B cell (primary cell): ENCODE measurements at regions not wholly inside any gene's neighbourhood (a gene's known extent, or its start where the extent isn't known, plus 50 kb on each side); places are given as distances from the start of the nearest gene placed in this dataset.

Experiments
- ATAC-seq: fragments of 200-7000 bp; cut with Tn5 transposase; one replicate; pipeline ENCODE4 v1.10.0; 2021; ENCODE audit warnings: low read depth, mild to moderate bottlenecking, moderate number of reproducible peaks, moderate library complexity
- CTCF ChIA-PET: fragments of 350-600 bp; sonication (Branson Sonifier 250); formaldehyde crosslinking; loops from one replicate; lab custom pipeline; 2021; ENCODE audit warnings: antibody characterized with exemption, inconsistent platforms; lab: Charles Lee
- POLR2A ChIA-PET: fragments of 350-600 bp; sonication (Branson Sonifier 250); formaldehyde crosslinking; loops from one replicate; lab custom pipeline; 2021; ENCODE audit warnings: antibody characterized with exemption; lab: Charles Lee
- DNase-seq: peaks from one replicate; pipeline ENCODE4 v3.0.0; 2013
- H2AFZ ChIP-seq: 2 replicates; pipeline ENCODE4 v1.6.1; 2012; ENCODE audit warnings: mild to moderate bottlenecking, low read depth, low read length; ENCODE audit not compliant: insufficient read depth, poor library complexity, severe bottlenecking
- H3K27ac ChIP-seq, 2 donors: 1 replicate in 1 of 2; 2 replicates in 1 of 2; pipeline ENCODE4 v1.5.1; 2012 to 2013; ENCODE audit warnings: low read length in 2 of 2, mild to moderate bottlenecking in 2 of 2, moderate library complexity in 1 of 2
- H3K27me3 ChIP-seq, 4 experiments: fragments of 200-600 bp in 1 of 4; sonication (generic) in 1 of 4; replicated peaks in 1 of 4; 1 replicate in 2 of 4; 2 replicates in 2 of 4; pipeline versions ENCODE4 v1.6.1 to v1.7.0; 2013 to 2016; ENCODE audit warnings: low read length in 3 of 4, mild to moderate bottlenecking in 2 of 4, mixed read lengths in 1 of 4, moderate library complexity in 1 of 4; ENCODE audit not compliant: insufficient read depth in 4 of 4, control insufficient read depth in 3 of 4; ENCODE audit errors: control extremely low read depth in 1 of 4
- H3K36me3 ChIP-seq, 2 experiments: replicated peaks in 1 of 2; 1 replicate in 1 of 2; 2 replicates in 1 of 2; pipeline versions ENCODE4 v1.6.1 to v1.7.1; 2013; ENCODE audit warnings: low read length in 1 of 2; ENCODE audit not compliant: insufficient read depth in 2 of 2, control insufficient read depth in 1 of 2; ENCODE audit errors: control extremely low read depth in 1 of 2, extremely low read depth in 1 of 2
- H3K4me1 ChIP-seq, 2 donors: fragments of 200-600 bp in 1 of 2; sonication (generic) in 1 of 2; 1 replicate in 1 of 2; 2 replicates in 1 of 2; pipeline versions ENCODE4 v1.5.1 to v1.6.1; 2013 to 2017; ENCODE audit warnings: low read length in 2 of 2; ENCODE audit not compliant: control insufficient read depth in 2 of 2, insufficient read depth in 2 of 2
- H3K4me2 ChIP-seq: replicated peaks from 2 replicates; pipeline ENCODE3; 2012; ENCODE audit warnings: mild to moderate bottlenecking, low read depth, low read length; ENCODE audit not compliant: poor library complexity, severe bottlenecking
- H3K4me3 ChIP-seq, 5 experiments: fragments of 200-600 bp in 1 of 5; sonication (generic) in 1 of 5; 1 replicate in 3 of 5; 2 replicates in 2 of 5; pipeline versions ENCODE4 v1.5.1 to v1.7.0; 2011 to 2016; ENCODE audit warnings: low read length in 4 of 5, mild to moderate bottlenecking in 4 of 5, low read depth in 2 of 5, control low read depth in 1 of 5, moderate library complexity in 1 of 5; ENCODE audit not compliant: insufficient read depth in 1 of 5; ENCODE audit errors: control extremely low read depth in 1 of 5, extremely low read depth in 1 of 5
- H3K79me2 ChIP-seq: fragments of 200-600 bp; sonication (generic); one replicate; pipeline ENCODE4 v1.6.0; 2016; ENCODE audit warnings: low read length; ENCODE audit not compliant: control insufficient read depth, insufficient read depth
- H3K9ac ChIP-seq: fragments of 200-600 bp; sonication (generic); 2 replicates; pipeline ENCODE4 v1.6.1; 2017; ENCODE audit warnings: mild to moderate bottlenecking, low read length, moderate library complexity
- H3K9me3 ChIP-seq, 3 donors: one replicate each; pipeline versions ENCODE4 v1.6.1 to v1.7.1; 2013; ENCODE audit warnings: low read length in 2 of 3; ENCODE audit not compliant: control insufficient read depth in 2 of 3, insufficient read depth in 1 of 3; ENCODE audit errors: control extremely low read depth in 1 of 3
- H4K20me1 ChIP-seq: 2 replicates; pipeline ENCODE4 v1.6.0; 2012; ENCODE audit warnings: mild to moderate bottlenecking, low read length; ENCODE audit not compliant: insufficient read depth, control insufficient read depth, poor library complexity, severe bottlenecking
- H3K27ac Mint-ChIP-seq: one replicate; pipeline ENCODE4 v1.8.0; 2021; ENCODE audit warnings: mixed read lengths
- H3K27me3 Mint-ChIP-seq: one replicate; pipeline ENCODE4 v1.8.0; 2021; ENCODE audit warnings: mixed read lengths
- H3K4me1 Mint-ChIP-seq: one replicate; pipeline ENCODE4 v1.8.0; 2021; ENCODE audit warnings: mixed read lengths
- H3K4me3 Mint-ChIP-seq: one replicate; pipeline ENCODE4 v1.8.0; 2021; ENCODE audit warnings: mixed read lengths
- H3K9me3 Mint-ChIP-seq: one replicate; pipeline ENCODE4 v1.8.0; 2022; ENCODE audit warnings: mixed read lengths; ENCODE audit not compliant: insufficient read depth
- EZH2 ChIP-seq: IDR thresholded peaks from 2 replicates; pipeline ENCODE4 v1.6.1; 2012; ENCODE audit warnings: borderline replicate concordance, low read depth, mild to moderate bottlenecking, moderate library complexity, low read length; ENCODE audit not compliant: insufficient read depth, poor library complexity, severe bottlenecking
- WGBS: methylation state at CpG from one replicate; pipeline ENCODE4 v1.1.5; 2013; ENCODE audit warnings: missing lambda C conversion rate; ENCODE audit not compliant: insufficient coverage; 5-methylcytosine and 5-hydroxymethylcytosine counted together
- intact Hi-C: fragments of 100-400 bp; cut with micrococcal nuclease; formaldehyde crosslinking; loops from one replicate; pipeline ENCODE4 v1.10.0; 2022
- TF ChIP-seq, protein P1 (sequence below): fragments of 200-600 bp; IDR thresholded peaks from one replicate; pipeline ENCODE4 v1.8.0; 2022; ENCODE audit warnings: antibody characterized with exemption, mild to moderate bottlenecking

DNA sequence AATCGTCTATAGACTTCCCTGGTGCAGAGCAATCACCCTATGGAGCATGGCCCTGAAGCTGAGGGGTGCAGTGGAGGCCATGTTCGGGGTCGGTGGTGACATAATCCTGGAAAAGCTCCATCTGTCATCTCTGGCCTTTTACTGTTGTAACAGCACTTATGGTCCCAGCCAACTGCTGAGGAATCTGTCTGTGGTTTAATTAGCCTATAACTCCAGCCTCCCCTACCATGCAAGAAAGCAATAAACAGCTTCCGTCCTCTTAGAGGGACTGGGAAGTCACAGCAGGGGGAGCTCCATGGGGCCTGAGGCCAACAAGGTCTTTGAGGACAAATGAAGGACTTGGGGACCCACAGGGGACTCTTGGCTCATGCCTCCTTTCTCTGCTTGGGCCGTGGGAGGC, 159.1 kb upstream of the NECTIN1 start:
- 67% methylated on average over 2 of the region's 5 CpGs for WGBS
- DNase-seq = no peak
- peaks cover 18% of the 10 kb centered on the region for H3K27me3 Mint-ChIP-seq
- no peak overlapping the region for H3K27ac ChIP-seq
- TF ChIP-seq, protein P1, sequence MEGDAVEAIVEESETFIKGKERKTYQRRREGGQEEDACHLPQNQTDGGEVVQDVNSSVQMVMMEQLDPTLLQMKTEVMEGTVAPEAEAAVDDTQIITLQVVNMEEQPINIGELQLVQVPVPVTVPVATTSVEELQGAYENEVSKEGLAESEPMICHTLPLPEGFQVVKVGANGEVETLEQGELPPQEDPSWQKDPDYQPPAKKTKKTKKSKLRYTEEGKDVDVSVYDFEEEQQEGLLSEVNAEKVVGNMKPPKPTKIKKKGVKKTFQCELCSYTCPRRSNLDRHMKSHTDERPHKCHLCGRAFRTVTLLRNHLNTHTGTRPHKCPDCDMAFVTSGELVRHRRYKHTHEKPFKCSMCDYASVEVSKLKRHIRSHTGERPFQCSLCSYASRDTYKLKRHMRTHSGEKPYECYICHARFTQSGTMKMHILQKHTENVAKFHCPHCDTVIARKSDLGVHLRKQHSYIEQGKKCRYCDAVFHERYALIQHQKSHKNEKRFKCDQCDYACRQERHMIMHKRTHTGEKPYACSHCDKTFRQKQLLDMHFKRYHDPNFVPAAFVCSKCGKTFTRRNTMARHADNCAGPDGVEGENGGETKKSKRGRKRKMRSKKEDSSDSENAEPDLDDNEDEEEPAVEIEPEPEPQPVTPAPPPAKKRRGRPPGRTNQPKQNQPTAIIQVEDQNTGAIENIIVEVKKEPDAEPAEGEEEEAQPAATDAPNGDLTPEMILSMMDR = no peak
- no peak for TF ChIP-seq EZH2
- peaks cover 0 to 9% (median 1%) of the 10 kb centered on the region in 4 experiments for H3K27me3 ChIP-seq
- H3K4me3 ChIP-seq = no peak overlapping the region
- no peaks in the 10 kb centered on the region for H3K36me3 ChIP-seq
- H2AFZ ChIP-seq = no peak overlapping the region
- H3K27ac Mint-ChIP-seq = no peak overlapping the region
- no peak overlapping the region for H3K4me2 ChIP-seq
- POLR2A ChIA-PET = no interaction called here
- no peaks in the 10 kb centered on the region for H3K4me1 ChIP-seq
- H3K9ac ChIP-seq = no peak overlapping the region
- ATAC-seq = no peak
- H4K20me1 ChIP-seq = no peaks in the 10 kb centered on the region
- CTCF ChIA-PET = no interaction called here
- no peaks in the 10 kb centered on the region for H3K79me2 ChIP-seq
- H3K4me1 Mint-ChIP-seq = no peaks in the 10 kb centered on the region
- H3K4me3 Mint-ChIP-seq = no peak overlapping the region
- no peaks in the 10 kb centered on the region for H3K9me3 Mint-ChIP-seq
- intact Hi-C loops = no loop called here
- no peaks in the 10 kb centered on the region for H3K9me3 ChIP-seq

DNA sequence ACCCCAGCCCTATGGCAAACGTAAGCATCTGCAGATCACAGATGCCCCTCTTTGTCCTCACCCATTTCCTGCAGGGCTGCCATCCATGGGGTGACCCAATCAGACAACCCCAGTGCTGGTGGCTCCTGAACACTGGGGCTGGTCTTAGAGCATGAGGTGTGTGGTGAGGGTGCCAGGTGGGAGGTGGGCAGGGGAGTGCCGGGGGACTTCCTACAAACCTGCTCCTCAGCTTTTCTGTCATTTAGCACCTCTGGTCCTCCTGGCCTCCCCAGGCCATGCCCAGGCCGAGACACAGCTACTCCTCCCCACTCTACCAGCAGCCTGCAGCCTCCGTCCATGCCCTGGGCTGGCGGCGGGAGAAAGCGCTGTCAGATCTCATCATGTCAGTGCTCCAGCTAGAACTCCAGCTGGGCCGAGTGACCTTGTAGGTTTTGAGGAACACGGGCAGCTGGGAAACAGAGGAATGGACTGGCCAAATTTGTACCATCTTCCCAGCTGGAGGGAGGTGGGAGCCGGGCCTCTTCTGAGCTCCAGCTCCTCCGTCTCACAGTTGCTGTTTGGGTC, 157.7 kb upstream of the NECTIN1 start:
- H3K27me3 ChIP-seq = peaks cover 0 to 9% (median 1%) of the 10 kb centered on the region in 4 experiments
- ATAC-seq = no peak
- ChIA-PET POLR2A (no interaction called here), CTCF (no interaction called here)
- 84% methylated on average over 11 of the region's 11 CpGs for WGBS
- no peak overlapping the region for H3K9ac ChIP-seq
- H3K4me3 ChIP-seq = no peak overlapping the region
- Mint-ChIP-seq H3K27ac (no peak overlapping the region), H3K9me3 (no peaks in the 10 kb centered on the region), H3K4me1 (no peaks in the 10 kb centered on the region), H3K4me3 (no peak overlapping the region), H3K27me3 (peaks cover 18% of the 10 kb centered on the region)
- H3K9me3 ChIP-seq = no peaks in the 10 kb centered on the region
- H2AFZ ChIP-seq = no peak overlapping the region
- no peaks in the 10 kb centered on the region for H4K20me1 ChIP-seq
- H3K36me3 ChIP-seq = no peaks in the 10 kb centered on the region
- H3K79me2 ChIP-seq = no peaks in the 10 kb centered on the region
- H3K4me2 ChIP-seq = no peak overlapping the region
- H3K4me1 ChIP-seq = no peaks in the 10 kb centered on the region
- H3K27ac ChIP-seq = no peak overlapping the region
- TF ChIP-seq, protein P1 = no peak
- TF ChIP-seq EZH2 = no peak
- intact Hi-C loops = no loop called here
- no peak for DNase-seq
